HG03442 (cell line): ENCODE measurements at regions not wholly inside any gene's neighbourhood (a gene's known extent, or its start where the extent isn't known, plus 50 kb on each side); places are given as distances from the start of the nearest gene placed in this dataset.

ENCODE experiments used
- ATAC-seq: cut with Tn5 transposase; IDR thresholded peaks from one replicate; pipeline ENCODE4 v1.9.1; 2021; ENCODE audit warnings: mild to moderate bottlenecking, moderate library complexity; ENCODE audit not compliant: unreplicated experiment

DNA sequence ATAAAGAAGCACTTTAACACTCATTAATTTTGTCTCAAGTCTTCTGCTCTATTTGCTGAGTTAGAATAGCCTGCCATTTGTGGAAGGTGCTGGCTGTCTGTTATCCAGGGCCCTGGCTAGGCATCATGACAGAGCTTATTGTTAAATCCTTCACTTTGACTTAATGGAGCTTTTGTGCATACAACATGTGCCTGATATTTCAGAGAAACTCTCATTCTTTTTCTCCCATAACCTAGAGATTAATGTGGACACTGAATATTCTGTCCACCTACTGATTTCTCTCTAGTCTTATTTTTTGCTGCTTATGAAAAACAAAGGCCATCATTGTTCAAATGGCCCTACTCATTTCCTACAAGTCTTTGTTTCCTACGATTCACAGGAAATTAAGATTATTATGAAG, 383.1 kb upstream of the HTR2A start:
- no peak for ATAC-seq

DNA sequence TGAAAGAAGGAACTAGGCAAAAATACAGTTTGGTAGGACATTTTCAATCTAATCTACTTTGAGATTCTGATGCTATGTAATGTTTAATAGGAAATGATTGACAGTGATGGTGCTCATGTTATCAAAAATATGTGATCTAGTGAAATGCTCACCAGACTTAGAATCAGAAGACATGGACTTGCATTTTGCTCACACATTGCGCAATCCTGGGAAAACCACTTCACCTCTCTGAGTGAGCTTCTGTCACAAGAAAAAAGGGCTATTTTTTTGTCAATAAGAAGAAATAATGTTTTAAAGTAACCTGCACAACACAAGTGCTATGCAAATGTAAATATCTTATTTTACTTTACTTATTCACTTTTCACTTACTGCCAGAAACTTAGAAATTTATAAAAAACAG, 380.9 kb upstream of the HTR2A start:
- ATAC-seq: no peak

DNA sequence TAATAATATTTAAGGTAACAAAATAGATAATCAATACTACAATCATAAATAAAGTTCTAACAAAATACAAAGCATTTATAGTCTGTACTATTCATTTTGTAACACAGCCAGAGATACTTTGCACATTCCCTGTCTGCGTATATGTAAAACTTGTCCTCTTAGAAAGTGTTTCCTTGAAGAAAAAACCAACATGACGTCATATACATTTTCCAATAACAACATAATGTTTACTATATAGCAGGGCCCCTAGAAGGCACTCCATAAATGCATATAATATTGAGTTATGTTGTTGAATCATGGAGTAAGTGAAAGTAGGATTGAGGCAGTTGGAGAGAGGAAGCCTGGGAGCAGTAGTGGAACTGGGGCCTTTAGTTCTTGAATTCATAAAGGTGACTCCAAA, 371.4 kb upstream of the HTR2A start:
- ATAC-seq: no peak

DNA sequence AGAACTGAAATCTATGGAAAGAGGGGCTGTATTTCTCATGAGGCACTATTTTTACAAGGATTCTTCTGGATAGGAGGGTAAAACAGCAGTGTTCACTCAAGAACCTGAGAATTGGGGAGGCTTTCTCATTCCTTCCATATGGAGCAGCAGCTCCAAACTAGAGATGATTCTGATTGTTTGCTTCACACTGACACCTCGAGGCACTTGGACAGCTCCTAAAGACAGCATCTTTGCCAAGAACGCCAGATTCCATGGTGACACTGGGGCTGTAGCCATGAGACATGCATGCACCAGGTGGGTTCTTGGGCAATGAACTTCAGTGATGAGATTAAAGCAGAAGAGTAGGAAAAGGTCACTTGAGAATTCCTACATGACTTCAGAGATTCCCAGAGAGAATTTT, 361.5 kb upstream of the HTR2A start:
- no peak for ATAC-seq

DNA sequence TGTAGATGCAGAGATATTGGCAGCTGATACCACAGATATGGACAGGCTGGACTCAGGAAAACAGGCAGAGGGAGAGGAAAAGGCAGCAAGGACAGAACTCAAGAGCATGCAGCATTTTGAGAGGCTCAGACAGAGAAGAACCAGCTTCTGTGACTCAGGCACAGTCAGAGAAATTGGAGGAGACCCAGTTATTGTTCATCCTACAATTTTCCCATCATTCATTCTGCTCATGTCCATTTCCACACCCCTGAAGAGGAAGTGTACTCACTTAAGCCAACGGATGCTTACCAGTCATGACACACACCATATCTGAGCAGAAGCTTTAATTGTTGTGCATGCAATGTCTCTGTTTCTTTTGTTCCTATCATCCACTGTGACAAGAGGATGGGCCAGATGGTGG, 359.8 kb upstream of the HTR2A start:
- no peak for ATAC-seq

DNA sequence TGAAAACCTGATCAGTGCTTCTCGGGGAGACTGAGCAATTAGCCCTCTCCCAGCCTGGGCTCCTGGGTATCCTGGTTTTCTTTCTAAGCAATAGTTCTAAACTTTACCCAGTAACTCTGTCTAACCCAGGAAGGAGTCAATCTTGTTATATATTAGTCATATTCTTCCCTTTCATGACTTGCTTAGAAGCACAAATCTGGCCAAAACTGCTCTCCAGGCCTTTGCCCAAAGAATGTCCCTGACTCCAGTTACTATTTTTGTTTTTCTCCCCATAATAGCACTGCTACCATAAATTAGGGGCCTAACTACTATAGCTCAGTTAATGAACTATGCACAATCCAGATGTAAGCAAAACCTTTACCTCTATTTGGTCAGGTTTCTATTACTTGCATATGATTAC, 355.8 kb upstream of the HTR2A start:
- no peak for ATAC-seq

DNA sequence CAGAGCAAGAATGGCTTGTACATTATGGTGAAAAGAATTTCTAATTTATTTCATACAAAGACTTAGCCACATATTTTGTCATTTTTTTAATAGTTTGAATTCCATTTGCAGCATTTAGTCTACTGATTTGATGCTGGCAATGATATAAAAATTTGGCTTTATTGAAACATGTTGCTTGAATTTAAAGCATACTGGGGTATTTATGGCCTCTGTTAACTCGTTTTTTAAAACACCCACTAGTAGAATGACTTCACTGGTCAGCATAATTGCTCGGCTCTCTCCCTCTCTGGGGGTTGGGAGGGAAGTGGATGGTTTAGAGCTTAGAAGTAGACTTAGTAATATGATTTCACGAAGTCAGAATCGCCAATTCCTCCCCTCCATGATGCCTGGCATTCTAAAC, 354.9 kb upstream of the HTR2A start:
- no peak for ATAC-seq

DNA sequence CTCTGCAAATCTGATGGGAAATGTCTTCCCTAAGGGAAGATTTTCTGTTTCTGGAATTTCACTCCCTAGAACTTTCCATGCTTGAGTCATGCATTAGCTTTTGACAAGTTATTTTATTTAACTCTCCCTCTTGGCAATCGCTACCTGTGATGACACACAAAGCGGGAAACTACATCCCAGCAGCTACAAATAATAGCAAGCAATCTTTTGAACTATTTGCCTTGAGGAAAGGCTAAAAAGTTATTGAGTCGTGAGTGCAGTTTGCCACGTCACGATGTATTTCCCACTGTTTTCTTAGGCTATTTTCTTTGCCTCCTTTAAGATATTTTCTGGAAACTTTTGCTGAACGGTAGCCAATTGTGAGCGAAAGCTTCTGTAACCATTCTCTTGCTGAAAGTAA, 353.3 kb upstream of the HTR2A start:
- no peak for ATAC-seq

DNA sequence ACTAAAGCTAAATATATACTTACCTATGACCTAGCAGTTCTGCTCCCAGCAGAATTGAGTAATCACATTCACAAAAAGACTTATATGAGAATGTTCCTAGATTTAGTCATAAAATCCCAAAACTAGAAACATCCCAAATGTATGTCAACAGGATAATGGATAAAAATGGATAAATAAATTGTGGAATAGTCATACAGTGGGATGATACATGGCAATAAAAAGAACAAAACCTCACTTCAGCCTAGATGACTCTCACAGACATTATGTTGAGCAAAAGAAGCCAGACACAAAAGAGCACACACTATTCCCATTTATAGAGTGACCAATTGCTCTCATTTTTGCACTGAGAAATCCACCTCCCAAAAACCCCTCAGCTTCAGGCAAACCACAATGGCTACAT, 352.4 kb upstream of the HTR2A start:
- ATAC-seq: no peak

DNA sequence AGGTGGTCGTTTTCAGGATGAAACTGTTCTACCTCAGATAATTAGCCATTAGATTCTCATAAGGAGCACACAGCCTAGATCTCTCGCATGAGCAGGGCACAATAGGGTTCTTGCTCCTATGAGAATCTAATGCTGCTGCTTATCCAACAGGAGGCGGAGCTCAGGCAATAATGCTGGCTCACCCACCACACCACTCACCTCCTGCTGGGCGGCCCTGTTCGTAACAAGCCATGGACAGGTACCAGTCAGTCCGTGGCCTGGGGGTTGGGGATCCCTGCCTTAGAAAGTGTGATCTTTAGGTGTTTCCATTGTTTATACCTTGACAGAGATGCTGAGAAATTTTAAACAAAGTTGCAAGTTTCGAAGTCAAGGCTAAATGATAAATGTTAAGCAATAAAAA, 344.6 kb upstream of the HTR2A start:
- ATAC-seq: no peak

DNA sequence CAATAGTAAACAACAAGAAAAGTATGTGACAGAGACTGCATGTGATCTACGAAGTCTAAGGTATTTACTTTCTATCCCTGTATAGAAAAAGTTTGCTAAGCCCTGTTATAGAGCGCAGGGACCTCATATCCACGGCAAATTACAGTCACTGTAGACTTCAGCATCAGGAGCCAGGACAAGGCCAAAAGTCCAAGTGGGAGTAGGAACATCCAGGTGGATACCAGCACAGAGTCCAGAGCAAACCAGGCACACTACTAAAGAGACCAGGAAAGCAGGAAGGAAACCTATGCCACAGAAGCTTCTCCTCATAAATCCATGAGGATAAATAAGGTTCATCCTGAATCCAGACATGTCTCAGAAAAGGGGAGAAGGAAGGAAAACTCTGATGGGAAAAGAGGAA, 342.2 kb upstream of the HTR2A start:
- ATAC-seq: no peak

DNA sequence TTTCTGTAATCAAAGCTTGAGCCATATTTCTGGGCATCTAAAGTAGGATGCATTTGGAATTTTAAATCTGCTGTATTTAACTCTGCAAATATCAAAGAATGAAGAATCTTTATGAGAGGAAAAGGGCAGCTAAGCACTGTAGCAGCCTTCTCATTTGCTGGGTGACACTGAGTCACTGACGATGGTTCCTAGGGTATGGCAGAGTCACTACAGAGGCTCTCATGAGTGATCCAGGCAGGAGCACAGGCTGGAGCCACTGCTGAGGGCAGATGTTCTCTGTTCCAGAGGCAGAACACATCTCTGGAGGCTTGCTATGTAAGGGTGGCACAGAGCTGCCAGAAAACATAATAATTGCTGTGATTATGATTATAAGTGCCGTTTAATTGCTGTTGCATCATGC, 340.7 kb upstream of the HTR2A start:
- no peak for ATAC-seq

DNA sequence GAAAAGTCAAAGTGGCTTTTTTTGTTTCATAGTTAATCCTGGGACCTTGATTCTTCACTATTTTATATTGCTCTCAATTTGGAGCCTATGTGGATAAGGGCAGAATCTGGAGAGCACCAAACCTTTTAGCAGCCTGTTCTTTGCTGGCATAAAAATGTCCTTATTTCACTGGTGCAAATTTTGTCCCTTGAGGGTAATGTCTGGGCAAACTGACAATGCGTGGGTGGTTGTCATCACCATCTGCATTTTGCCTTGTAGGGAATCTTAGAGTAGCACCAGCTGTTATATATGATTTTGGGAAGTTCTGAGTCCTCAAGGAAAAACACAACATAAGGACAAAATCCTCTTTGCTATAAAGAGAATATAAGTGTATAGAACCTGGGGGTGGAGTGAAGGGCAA, 336.9 kb upstream of the HTR2A start:
- ATAC-seq: no peak

DNA sequence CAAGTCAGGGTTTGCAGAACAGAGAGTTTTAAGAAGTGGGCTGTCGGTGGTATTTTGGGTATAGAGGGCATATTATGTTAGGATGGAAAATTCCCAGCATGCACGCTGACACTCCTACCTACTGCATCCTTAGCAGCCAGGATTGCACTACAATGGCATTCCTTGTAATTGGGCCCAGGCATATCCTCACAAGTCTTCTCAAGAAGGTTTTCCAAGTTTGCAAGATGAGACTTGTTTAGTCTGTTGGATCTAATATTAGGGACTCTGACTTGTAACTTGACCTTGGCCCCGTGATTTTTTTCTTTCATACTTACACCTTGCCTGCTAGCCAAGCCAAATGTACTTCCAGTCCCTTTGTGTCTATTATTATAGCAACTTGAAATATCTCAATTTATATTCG, 335.7 kb upstream of the HTR2A start:
- no peak for ATAC-seq

DNA sequence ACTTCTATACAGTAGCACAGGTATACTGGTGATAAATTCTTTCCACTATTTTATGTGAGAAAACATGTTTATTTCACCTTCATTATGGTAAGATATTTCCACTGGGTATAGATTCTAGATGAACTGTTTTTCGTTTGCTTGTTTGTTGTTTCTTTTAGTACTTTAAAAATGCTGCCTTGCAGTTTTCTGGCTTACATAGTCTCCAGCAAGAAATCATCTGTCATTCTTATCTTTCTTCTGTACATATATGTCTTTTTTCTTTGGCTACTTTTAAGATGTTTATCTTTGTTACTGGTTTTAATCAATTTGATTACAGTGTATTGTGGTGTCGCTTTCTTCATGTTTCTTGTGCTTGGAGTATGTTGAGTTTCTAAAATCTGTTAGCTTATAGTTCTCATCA, 333.3 kb upstream of the HTR2A start:
- no peak for ATAC-seq

DNA sequence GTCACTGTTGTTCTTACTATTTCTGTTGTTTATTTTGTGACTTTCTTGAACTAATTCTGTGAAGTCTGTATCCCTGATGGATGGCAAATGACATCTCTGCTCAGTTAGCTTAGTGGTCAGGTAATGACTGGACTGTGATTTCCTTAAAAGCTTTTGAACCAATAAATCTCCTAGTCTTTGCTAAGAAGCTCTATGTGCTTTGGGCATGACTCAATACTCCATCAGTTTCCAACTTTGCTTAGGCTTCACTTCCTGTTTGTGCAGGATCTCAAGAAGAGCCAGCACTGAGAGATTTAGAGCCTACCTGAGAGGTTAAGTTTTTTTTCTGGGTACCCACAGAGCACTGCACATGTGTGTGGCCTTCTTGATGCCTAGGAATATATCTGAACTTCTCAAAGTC, 329.7 kb upstream of the HTR2A start:
- no peak for ATAC-seq

DNA sequence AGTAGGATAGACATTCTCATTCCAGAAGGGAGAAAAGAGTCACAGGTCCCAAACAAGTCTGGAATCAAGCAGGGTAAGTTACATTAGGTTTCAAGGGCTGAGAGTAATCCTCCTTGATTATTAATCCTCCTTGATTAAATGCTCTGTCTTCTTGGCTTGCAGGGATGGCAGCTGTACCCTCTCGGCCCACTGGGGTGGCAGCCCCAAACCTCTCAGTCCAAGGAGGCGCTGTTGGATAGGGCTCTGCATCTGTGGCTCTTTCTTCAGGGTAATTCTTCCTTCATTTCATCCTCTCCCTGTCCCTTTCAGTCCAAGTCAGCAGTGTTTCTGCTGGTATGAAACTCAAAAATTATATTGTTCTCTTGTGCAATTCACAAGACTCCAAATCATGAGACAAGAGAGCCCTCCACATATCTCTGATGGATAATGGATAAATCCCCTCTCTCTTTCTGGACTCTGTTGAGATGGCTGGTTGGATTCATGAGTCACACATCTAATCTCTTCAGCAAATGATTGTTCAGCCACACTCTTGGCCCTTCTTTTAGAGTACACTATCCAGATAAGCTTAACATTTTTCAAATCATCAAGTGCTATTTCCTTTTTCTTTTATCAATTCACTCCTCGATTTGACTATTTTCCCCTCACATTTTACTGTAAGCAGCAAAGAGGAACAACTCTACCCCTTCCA, 323.7 kb upstream of the HTR2A start:
- no peak for ATAC-seq

DNA sequence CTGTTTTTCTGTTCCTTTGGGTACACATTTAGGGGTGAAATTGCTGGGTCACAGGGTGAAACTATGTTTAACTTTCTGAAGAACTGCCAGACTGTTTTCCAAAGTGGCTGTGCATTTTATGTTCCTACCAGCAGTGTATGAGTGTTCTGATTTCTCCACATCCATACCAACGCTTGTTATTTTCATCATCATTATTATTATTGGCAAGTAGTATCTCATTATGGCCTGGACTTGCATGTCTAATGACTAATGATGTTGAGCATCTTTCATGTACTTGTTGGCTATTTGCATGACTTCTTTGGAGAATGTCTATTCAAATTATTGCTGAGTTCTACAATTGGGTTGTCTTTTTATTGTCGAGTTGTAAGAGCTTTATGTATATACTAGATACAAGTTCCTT, 321.8 kb upstream of the HTR2A start:
- ATAC-seq: no peak

DNA sequence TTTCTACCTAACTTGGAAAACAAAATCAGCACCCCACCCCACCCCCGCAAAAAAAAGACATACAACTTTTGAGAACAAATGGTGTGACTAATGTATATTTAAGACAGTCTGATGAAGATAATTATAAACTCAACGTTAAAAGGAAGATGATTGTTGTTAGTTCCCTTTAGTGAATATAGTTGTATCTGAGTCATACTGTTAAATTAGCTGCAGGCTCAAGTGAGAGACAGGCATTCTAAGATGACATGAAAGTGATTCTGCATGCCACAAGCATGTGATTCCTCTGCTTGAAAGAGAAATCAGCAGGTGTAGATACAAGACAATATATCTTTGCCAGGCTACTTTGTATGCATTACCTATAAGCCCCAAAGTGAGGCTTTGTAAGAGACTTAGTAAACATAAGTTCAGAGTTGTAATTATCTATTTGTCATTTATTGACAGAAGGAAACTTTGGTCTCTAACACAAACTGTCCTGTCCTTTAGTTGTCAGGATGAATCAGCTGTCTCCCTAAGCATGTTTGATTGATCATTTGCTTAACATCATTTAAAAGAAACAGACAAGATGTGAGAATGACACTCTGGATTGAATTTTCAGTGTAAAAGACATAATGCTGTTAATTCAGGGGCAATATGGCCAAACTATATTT, 319.4 kb upstream of the HTR2A start:
- ATAC-seq: no peak

DNA sequence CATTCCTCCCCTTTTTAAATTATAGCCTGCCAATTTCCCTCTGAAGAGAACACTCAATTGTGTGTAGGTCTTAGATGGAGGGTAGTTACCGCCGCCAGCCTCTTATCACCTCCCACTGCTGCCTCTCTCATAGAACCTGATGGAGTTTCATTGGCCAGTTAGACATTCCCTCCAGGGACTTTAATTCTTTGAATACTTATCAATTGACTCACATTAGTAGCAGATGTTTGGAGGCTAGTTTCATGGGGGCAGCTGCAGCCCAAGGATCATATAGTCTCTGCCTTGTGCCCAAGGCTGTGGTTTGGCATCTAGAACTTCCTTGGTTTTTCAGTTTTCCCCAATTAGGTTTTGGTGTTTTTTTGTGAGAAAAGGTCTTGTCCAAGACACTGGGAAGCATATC, 318.9 kb upstream of the HTR2A start:
- no peak for ATAC-seq

DNA sequence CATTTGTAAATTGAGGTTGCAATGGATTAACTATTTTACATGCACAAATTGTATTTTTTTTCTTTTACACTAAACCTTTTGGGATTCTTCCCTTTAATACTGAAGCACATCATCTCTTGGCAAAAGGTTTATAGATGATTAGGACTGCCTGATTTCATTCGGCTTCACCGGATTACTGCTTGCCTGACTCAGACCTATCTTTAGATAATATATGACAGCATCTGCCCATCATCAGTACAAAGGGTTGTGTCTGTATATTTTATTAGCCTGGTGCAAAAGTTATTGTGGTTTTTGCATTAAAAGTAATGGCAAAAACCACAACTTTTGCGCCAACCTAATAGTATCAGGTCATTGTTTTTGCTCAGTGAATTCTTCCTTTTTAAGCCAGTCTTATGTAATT, 316.2 kb upstream of the HTR2A start:
- no peak for ATAC-seq

DNA sequence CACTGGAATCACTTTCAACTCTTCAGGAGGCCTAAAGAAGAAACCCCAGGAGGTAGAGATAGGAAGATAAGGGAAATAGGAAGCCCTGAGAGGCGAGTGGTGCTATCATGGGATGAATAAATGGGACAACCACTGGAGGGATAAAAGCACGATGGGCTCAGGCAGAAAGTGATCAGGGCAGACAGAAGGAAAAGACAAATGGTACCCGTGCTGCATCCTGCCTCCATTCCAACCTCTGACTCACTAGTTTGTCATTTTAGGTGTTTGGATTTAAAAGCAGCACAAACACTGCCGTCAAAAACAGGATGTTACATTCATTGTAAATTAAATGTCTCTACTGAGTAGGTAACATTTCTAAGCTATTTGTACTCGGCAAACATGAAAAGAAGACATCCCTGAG, 314.3 kb upstream of the HTR2A start:
- ATAC-seq: no peak

DNA sequence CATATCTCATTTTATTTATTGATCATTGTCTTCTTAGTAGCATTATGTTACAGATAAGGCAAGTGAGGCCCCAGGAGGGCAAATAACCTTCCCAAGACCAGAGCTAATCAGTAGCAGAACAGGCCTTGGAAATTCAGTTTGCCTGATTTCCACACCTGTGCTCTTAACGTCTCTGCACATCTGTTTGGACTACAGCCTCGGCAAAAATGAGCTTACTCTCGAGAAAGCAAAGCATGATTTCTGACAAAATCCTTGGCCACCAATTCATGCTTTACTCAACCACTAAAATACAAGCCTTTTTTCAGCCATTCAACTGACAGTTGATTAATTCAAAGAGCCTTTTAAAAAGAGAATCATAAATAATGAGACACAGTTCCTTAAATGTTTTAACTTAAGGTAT, 309.3 kb upstream of the HTR2A start:
- no peak for ATAC-seq
